Right lobe of liver (tissue), 6 donors: ENCODE measurements at regions not wholly inside any gene's neighbourhood (a gene's known extent, or its start where the extent isn't known, plus 50 kb on each side); places are given as distances from the start of the nearest gene placed in this dataset.

Source experiments
- ATAC-seq, 4 donors: fragments of 200-7000 bp; cut with Tn5 transposase; one replicate each; pipeline ENCODE4 v1.9.1; 2020; ENCODE audit warnings: mild to moderate bottlenecking in 4 of 4, moderate library complexity in 4 of 4
- DNase-seq, 3 donors: peaks; one replicate each; pipeline ENCODE4 v3.0.0-alpha.2; 2020
- H3K27ac ChIP-seq, 3 donors: fragments of 200-600 bp; one replicate each; pipeline ENCODE4 v1.8.0; 2022
- H3K27me3 ChIP-seq, 2 donors: fragments of 200-600 bp; one replicate each; pipeline ENCODE4 v1.8.0; 2022
- H3K36me3 ChIP-seq, 4 donors: fragments of 200-600 bp; sonication (generic) in 1 of 4; one replicate each; pipeline versions ENCODE4 v1.5.1 to v1.8.0; 2017 to 2022; ENCODE audit warnings: control low read depth in 1 of 4
- H3K4me1 ChIP-seq, 4 donors: fragments of 200-600 bp; sonication (generic) in 1 of 4; one replicate each; pipeline versions ENCODE4 v1.5.1 to v1.8.0; 2017 to 2022; ENCODE audit warnings: control low read depth in 1 of 4
- H3K4me3 ChIP-seq, 3 donors: fragments of 200-600 bp; one replicate each; pipeline ENCODE4 v1.8.0; 2022
- H3K9me3 ChIP-seq, 4 donors: fragments of 200-600 bp; sonication (generic) in 1 of 4; one replicate each; pipeline versions ENCODE4 v1.5.1 to v1.8.0; 2017 to 2022; ENCODE audit warnings: control low read depth in 1 of 4
- POLR2A ChIP-seq: fragments of 450-650 bp; IDR thresholded peaks from one replicate; pipeline ENCODE4 v1.6.1; 2017; ENCODE audit warnings: antibody characterized with exemption, mild to moderate bottlenecking
- WGBS: methylation state at CpG from one replicate; pipeline ENCODE4 v1.1.6; 2018; ENCODE audit warnings: low coverage, low lambda C conversion rate; ENCODE audit not compliant: insufficient coverage; ENCODE audit errors: missing lambda C conversion rate; 5-methylcytosine and 5-hydroxymethylcytosine counted together
- intact Hi-C, 2 donors: fragments of 100-400 bp; cut with DNase I; formaldehyde crosslinking; loops; one replicate each; pipeline versions ENCODE4 v1.11.2 to v1.14.1; 2022
- TF ChIP-seq, protein P1 (sequence below), 4 donors: fragments of 200-600 bp in 3 of 4; fragments of 450-650 bp in 1 of 4; IDR thresholded peaks; one replicate each; pipeline versions ENCODE4 v1.5.1 to v1.8.0; 2016 to 2022; ENCODE audit warnings: antibody characterized with exemption in 4 of 4, mild to moderate bottlenecking in 2 of 4
- donor health status: DM: no; HTN: yes; CAD: no.
- donor health status: DM: no; HTN: no; CAD: no.
- donor health status: DM: no; HTN: no; CAD: no.
- donor health status: DM: no; HTN: yes; CAD: no.
- donor health status: DM: no; HTN: yes; CAD: no.

- Histone ChIP-seq H3K27me3 (no peaks in the 10 kb centered on the region), H3K4me3 (no peak overlapping the region), H3K9me3 (no peaks in the 10 kb centered on the region), H3K36me3 (no peaks in the 10 kb centered on the region), H3K27ac (no peak overlapping the region), H3K4me1 (no peaks in the 10 kb centered on the region)
- intact Hi-C loops = no loop called here
- DNase-seq (no peak), ATAC-seq (no peak)
- 35% methylated on average over 2 of the region's 2 CpGs for WGBS
- TF ChIP-seq POLR2A = no peak
- TF ChIP-seq, protein P1, sequence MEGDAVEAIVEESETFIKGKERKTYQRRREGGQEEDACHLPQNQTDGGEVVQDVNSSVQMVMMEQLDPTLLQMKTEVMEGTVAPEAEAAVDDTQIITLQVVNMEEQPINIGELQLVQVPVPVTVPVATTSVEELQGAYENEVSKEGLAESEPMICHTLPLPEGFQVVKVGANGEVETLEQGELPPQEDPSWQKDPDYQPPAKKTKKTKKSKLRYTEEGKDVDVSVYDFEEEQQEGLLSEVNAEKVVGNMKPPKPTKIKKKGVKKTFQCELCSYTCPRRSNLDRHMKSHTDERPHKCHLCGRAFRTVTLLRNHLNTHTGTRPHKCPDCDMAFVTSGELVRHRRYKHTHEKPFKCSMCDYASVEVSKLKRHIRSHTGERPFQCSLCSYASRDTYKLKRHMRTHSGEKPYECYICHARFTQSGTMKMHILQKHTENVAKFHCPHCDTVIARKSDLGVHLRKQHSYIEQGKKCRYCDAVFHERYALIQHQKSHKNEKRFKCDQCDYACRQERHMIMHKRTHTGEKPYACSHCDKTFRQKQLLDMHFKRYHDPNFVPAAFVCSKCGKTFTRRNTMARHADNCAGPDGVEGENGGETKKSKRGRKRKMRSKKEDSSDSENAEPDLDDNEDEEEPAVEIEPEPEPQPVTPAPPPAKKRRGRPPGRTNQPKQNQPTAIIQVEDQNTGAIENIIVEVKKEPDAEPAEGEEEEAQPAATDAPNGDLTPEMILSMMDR (IDR thresholded peaks at IDR 0.05) = no peak
Measured at GRCh38 chr5:118620233-118620632, 368.1 kb downstream of the DTWD2 start.

GRCh38 chr5:118619823-118620222 is 368.5 kb downstream of the DTWD2 start:
- 22% methylated on average over 3 of the region's 3 CpGs for WGBS
- no peaks in the 10 kb centered on the region for H3K4me1 ChIP-seq
- no peak overlapping the region for H3K4me3 ChIP-seq
- DNase-seq (no peak), ATAC-seq (no peak)
- no peaks in the 10 kb centered on the region for H3K9me3 ChIP-seq
- TF ChIP-seq, protein P1 (IDR thresholded peaks at IDR 0.05) = no peak
- TF ChIP-seq POLR2A = no peak
- intact Hi-C loops = no loop called here
- no peaks in the 10 kb centered on the region for H3K27me3 ChIP-seq
- H3K36me3 ChIP-seq = no peaks in the 10 kb centered on the region
- no peak overlapping the region for H3K27ac ChIP-seq

DNA sequence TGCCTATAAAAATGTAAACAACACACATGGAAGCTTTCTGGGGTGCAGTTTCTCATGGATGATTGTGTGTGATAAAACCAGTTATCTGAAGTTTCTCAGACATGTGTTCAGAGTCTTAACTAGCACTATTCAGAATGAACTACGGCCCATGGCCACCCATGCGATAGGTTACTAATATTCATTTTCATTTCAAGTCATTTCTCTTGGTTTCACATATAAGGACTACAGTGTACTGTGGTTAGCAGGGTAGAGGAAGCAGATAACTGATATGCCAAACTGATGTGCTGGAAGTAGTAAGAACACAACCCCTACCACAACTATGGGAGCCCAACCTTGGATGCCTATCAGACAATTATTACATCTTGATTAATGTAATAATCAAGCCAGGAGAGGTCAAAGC is 372.1 kb downstream of the DTWD2 start:
- H3K9me3 ChIP-seq = no peaks in the 10 kb centered on the region

DNA sequence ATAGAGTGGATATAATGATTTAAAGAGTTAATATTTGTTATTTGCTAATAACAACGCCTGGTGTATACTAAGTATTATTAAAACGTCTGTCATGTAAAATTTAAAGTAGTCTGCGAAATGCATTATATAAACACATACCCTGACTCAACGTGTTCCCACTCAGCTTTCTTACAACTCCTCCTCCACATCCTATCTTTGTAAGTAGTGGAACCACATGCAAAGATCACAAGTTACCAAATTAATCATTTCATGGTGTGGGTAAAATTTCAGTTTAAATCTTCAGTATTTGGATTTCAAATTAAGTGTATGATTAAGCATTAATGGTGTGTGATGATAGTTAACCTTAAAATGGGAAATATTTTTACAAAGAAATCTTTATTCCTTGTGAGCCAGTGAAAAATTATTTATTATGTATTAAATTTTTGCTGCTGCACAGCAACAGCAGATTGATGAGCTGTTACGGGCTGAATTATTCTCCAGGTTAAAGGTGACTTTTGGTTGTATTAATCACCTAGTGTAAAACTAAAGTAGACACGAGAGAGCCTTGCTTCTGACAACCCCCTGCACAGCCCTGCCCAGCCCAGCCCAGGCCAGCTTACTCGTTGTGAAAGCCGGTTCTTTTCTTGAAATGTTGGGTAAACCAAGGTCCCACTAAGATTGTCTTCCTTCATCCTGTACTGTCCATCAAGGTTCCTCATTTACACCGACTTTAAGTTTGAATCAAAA is 373.5 kb downstream of the DTWD2 start:
- Histone ChIP-seq H3K36me3 (no peaks in the 10 kb centered on the region), H3K4me1 (no peaks in the 10 kb centered on the region), H3K9me3 (no peaks in the 10 kb centered on the region), H3K27me3 (no peaks in the 10 kb centered on the region), H3K27ac (no peak overlapping the region), H3K4me3 (no peak overlapping the region)
- DNase-seq (no peak), ATAC-seq (no peak)
- 45% methylated on average over 9 of the region's 9 CpGs for WGBS
- no peak for TF ChIP-seq POLR2A
- TF ChIP-seq, protein P1 (IDR thresholded peaks at IDR 0.05) = no peak
- intact Hi-C loops = no loop called here

More for the DNA sequence above, 372.1 kb downstream of the DTWD2 start:
- ATAC-seq (no peak), DNase-seq (no peak)
- Histone ChIP-seq H3K4me1 (no peaks in the 10 kb centered on the region), H3K27ac (no peak overlapping the region), H3K36me3 (no peaks in the 10 kb centered on the region), H3K27me3 (no peaks in the 10 kb centered on the region), H3K4me3 (no peak overlapping the region)
- TF ChIP-seq POLR2A = no peak
- TF ChIP-seq, protein P1 (IDR thresholded peaks at IDR 0.05) = no peak
- WGBS = 35% methylated on average over 2 of the region's 2 CpGs
- intact Hi-C loops = no loop called here
